Loucy (cell line): ENCODE measurements at regions not wholly inside any gene's neighbourhood (a gene's known extent, or its start where the extent isn't known, plus 50 kb on each side); places are given as distances from the start of the nearest gene placed in this dataset.

Experiments used
- EZH2phosphoT487 ChIP-seq: fragments of 200-600 bp; IDR thresholded peaks from 2 replicates; pipeline ENCODE4 v1.6.1; 2018; ENCODE audit warnings: antibody characterized with exemption, mild to moderate bottlenecking, moderate library complexity, borderline replicate concordance
- TF ChIP-seq, protein P1 (sequence below): fragments of 200-600 bp; sonication (generic); conservative IDR thresholded peaks from 2 replicates; pipeline ENCODE4 v1.5.1; 2014; ENCODE audit warnings: mild to moderate bottlenecking, antibody characterized with exemption, low read length

DNA sequence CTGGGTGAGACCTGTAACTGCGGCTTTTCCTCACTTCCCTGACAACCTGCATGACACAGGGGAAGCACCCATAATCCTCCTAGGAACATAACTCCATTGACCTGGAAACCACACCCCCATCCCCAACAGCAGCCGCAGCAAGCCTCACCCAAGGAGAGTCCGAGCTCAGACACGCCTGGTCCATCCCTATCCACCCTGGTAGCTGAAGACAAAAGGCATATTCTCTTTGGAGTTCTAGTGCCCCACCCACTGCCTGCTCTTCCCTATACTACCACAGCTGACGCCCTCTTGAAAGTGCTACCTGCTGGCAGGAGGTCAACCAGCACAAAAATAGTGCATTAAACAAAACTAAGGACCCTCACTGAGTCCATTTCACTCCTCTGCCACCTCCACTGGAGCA lies 1080.9 kb upstream of the IGFBP7 start:
- TF ChIP-seq, protein P1, sequence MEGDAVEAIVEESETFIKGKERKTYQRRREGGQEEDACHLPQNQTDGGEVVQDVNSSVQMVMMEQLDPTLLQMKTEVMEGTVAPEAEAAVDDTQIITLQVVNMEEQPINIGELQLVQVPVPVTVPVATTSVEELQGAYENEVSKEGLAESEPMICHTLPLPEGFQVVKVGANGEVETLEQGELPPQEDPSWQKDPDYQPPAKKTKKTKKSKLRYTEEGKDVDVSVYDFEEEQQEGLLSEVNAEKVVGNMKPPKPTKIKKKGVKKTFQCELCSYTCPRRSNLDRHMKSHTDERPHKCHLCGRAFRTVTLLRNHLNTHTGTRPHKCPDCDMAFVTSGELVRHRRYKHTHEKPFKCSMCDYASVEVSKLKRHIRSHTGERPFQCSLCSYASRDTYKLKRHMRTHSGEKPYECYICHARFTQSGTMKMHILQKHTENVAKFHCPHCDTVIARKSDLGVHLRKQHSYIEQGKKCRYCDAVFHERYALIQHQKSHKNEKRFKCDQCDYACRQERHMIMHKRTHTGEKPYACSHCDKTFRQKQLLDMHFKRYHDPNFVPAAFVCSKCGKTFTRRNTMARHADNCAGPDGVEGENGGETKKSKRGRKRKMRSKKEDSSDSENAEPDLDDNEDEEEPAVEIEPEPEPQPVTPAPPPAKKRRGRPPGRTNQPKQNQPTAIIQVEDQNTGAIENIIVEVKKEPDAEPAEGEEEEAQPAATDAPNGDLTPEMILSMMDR: no peak
- TF ChIP-seq EZH2phosphoT487: no peak
